ENCODE measurements at regions not wholly inside any gene's neighbourhood (a gene's known extent, or its start where the extent isn't known, plus 50 kb on each side); places are given as distances from the start of the nearest gene placed in this dataset.

DNA sequence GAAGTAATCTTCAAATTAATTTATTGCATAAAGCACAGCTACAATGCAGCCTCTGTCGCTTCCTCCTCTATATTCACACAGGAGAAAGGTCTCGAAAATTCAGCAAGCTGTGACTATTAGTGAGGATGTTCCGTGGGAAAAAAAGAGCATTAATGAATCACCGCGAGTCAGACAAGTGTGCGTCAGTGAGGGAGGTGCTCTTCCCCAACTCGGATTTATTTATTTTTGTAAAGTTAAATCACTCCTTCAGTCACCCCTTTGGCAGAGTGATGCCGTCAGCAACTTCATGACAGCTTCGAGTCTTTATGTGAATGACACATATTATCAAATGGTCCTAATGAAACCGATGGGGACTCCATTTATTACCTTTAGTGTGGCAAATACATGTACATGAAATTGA lies 648.9 kb upstream of the SALL3 start:
- no peak for DNase-seq (ENCODE audit: low read depth in 3 of 3)

DNA sequence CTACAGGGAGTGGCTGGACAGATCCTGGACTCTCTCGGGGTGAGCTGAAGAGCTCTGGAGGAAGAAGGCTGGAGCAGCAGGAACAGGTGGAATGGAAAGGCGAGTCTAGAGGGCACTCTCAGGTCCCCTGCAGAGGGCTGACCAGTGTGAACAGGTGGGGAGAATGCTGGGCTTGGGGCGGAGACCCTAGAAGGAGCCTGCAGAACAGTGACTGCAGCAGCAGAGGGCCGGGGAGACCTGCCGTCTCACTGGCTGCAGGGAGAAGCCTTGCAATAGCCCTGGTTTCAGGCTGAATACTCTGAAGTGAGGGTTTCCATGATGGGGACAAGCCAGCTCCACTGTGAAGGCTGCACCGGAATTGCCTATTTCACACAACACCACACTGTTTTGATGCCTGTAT lies 626.7 kb upstream of the SALL3 start:
- no peak for DNase-seq (ENCODE audit: low read depth in 3 of 3)

DNA sequence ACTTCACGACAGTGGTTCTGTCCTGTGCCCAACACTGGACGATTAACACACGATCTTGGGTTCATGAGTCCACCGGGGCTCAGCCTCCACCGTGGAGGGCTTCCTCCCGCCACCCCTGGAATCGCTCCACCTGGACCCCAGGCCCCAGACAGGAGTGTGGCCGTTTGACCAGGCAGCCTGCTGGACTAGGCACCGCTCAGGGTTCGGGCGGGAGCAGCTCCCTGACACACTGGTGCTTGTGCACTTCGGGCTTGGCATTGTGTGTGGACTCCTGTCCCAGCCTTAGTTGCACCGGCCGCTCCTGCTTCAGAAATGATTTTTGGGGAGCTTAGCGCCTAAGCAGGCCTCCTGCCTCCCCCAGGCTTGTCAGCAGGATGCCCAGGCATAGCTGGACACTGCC lies 617.4 kb upstream of the SALL3 start:
- no peak for DNase-seq (ENCODE audit: low read depth in 3 of 3)

DNA sequence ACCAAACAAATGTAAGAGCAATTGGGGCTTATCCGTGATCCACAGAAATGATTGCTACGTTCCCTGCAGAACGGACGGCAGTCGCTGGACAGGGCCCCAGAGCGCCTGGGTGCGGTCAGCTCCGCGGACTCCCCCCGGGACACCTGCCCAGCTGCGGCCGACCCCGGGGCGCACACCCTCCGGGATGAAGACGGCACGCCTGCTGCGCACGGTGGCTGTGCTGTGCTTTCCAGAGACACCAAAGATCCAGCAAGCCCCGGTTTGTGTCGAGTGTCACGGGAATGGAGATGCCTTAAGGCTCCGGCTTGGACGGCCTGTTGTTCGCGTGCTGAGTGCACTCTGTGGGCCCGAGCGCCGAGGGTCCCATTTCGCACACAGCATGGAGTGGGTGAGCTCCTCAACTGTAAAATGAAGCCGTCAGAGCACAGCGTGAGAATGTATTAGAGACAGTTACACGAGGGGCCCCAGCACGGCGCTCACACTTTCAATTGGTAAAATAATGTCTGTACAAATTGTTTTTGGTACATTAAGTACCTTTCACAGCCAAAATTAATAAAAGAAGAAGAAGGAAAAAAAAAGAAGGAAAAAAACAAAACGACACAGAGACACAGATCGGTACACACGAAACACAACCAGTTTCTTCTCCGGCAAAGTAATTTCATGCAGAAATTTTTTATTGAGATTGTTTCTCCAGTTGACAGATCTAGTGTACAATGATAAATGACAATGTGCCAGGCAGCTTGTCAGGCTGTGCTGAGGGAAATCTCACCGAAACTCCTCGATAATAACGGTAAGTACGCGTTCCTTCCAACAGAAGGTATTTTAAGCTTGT lies 615.8 kb upstream of the SALL3 start:
- no peak for DNase-seq (ENCODE audit: low read depth in 3 of 3)

DNA sequence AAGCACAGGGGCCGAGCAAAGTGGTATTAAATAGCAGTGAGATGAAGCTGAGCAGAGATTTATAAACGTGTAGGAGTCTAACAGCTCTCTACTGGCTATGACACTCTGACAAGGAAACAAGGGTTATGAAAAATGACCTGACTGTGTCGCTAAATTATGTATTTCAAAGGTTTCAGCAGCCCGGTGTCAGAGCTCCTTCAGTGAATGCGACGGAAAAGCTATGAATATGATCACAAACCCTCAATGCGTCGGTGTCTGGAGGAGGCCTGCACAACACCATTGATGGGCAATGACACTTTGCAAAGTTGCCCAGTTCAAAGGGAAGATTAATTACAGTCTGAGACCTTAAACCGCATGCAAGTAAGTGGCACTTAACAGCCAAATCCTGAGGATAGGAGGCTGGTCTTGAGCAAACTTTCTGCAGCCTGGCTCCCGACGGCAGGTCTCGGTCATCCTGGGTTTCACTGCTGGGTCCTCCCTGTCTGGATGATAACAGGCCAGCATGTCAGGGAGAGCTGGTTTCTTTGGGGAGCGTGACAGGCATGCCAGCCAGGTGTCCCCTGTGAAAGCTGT lies 615.1 kb upstream of the SALL3 start:
- DNase-seq (ENCODE audit: low read depth in 3 of 3) = no peak

DNA sequence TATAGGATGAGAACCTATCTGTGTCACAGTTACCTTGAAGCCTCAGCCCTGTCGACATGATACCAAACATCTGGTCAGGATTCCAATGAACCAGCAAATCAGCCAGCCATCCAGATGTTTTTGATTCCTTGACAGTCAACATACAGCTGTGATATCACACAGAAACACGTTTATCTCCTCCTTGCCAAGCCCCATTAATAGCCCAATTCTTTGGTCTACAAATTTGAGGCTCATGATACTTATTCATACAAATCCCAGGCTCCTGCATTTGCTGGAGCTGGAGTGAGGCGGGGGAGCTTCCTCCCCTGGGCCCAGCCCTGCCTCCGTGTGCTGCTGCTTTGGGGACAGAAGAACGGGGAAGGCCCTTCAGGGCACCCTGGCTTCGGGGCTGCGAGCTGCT lies 611.6 kb upstream of the SALL3 start:
- DNase-seq (ENCODE audit: low read depth in 3 of 3) = no peak

DNA sequence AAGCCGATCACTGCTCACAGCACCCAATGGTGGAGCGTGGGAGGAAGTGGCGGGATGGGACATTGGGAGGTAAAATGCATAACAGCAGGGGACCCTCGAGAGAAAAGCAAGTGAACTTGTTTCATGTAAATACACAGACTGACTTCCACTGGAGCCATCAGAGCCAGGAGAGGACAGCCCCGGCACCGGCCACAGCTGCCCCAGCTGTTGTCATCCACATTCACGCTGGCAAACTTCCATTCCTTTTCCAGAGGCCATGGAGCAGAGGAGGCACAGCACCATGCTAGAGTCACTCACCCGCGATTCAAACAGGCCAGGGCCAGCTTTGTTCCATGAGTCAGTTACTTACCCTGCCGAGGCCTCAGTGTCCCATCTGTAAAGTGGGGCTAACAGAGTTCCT lies 610.9 kb upstream of the SALL3 start:
- no peak for DNase-seq (ENCODE audit: low read depth in 3 of 3)

DNA sequence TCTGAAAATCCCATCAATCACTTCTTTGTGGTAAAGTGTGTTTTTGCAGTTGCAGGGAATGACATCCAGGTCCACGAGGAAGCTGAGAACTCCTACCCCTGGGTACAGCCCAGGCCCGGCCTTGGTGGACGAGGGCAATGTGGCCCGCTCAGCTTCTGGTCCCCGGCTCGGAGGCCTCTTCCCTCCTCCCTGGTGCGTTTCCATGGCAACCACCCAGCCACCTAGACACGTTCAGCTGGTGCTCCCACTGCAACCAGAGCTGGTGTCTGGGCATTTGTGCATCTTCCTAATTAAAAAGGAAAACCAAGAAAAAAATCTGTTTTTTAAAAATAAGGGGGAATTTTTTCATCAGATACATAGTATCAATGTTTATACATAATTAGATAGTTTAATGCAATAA lies 603.6 kb upstream of the SALL3 start:
- DNase-seq (ENCODE audit: low read depth in 3 of 3) = no peak

DNA sequence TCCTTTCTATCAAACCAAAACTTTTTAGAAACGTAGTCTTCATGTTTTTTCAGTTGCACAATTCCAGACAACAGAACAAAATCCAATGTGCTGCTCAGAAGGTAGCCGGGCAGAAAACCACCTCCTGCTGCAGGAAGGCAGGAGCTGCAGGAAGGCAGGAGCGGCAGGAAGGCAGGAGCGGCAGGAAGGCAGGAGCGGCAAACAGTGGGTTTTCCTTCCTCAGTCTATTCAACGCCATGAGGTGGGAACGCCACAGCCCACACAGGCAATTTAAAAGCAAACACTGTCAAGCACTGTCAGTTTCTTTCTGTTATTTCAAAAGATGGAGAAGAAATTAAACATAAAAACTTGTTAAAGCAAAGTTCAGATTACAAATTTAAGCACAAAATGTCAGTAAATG lies 601.2 kb upstream of the SALL3 start:
- no peak for DNase-seq (ENCODE audit: low read depth in 3 of 3)

DNA sequence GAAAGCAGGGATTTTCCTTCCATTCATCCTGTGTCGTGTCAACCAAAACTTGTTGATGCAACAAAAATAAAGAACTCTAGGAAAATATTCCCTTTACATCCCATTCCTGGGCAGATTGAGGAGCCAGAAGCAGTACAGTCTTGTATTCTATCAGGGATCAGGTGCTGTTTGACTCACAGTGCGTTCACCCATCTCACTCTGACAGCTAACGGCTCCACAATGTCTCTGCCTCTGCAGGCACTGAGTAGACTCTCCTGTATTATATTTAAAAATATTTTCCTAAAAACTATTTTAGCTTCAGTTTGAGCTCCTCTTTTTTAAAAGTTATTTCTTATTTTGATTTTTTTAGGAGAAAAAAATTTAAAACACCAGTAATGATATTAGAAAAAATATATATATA lies 600.6 kb upstream of the SALL3 start:
- DNase-seq (ENCODE audit: low read depth in 3 of 3) = no peak

DNA sequence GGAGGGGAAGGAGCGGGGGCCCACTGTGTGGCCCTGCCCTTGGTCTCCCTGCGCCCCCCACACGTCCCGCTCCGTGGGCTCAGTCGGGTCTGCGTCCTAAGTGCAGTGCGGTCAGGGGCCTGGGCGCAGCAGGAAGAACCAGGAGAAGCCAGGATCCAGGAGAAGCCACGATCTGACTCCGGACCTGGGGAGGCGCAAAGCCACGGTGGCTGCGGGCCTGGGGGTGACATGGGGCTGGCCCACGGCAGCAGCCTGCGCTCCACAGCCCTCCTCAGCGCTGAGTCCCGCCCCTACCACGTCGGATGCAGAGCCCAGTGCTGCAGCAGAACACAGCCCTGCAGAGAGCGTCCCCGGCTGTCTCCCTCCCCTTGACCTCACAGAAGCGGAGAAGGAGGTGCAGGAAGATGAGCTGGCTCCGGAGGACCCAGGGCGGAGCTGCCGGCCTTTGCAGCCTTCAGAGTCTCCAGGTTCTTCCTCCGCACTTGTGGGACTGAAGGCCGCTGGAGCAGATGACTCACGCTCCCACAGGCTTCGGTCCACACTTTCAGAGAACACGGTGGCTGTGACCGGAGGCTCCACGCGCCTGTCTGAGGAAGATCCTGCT lies 589.2 kb upstream of the SALL3 start:
- DNase-seq (ENCODE audit: low read depth in 3 of 3) = no peak

DNA sequence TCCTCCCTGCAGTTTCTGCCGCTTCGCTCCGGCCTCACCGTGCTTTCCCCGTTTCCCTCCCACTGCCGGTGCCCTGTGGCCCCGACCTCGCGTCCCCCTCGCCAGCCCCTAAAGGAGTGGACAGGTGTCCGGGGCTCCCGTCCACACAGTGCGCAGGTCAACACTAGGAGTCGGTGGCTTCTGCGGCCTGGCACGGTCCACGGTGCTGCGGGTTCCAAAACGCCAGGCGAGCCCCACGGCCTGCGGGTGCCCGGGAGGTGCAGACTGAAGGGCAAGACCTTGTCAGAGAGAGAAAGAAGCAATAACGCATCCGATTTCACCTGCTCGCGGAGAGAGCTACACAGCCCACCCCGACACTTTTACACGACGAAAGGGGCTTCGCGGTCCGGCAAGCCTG lies 588.7 kb upstream of the SALL3 start:
- no peak for DNase-seq (ENCODE audit: low read depth in 3 of 3)

DNA sequence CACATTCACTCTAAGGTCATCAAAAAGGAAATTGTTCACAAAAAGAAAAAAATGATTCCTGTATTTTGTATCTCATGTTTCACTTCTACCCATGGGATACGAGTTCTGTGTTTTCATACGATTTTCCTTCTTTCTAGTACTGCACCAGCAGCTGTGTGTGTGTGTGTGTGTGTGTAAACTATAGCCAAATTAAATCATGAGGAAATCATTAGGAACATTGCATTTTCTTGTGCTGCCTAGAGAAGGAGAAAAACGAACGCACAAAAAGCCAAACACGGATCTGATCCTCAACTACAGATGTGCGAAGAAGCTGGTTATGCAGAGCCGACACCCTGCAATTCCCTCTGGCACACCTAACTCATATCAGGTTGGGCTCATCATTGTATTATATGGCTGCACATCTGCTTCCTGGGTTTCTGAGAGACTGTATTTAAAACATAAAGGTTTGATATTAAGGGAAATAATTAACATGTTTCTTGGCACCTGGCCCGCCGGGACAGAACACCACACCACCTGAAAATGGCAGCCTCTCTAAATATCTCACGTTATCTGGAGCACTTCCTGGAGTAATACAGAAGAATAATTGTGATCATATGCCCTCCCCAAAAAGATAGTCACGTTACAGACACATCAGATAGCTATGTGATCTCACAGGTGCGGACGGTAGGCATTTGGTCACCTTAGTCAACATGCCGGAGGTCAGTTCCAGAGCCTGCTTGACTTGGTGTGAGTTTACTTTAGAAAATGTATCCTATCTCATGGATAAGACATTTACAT lies 586.3 kb upstream of the SALL3 start:
- no peak for DNase-seq (ENCODE audit: low read depth in 3 of 3)

DNA sequence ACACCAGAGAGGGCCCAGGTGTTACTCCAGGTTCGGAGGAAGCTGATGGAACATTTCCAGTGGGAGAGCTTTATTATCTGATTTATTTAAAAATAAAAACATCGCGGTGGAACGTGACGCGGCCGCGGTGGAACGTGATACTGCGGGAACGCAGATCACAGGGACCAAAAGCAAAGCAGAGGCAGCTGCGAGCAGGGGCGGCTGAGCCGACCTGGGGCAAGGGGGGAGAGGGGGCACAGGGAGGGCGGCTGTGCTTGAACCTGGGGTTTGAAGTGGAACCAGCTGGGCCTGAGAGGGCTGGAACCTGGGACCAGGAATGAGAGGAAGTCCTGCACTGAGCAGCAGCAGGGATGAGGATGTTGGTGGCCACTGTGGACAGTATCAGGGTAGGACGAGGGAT lies 583.5 kb upstream of the SALL3 start:
- DNase-seq (ENCODE audit: low read depth in 3 of 3) = no peak

DNA sequence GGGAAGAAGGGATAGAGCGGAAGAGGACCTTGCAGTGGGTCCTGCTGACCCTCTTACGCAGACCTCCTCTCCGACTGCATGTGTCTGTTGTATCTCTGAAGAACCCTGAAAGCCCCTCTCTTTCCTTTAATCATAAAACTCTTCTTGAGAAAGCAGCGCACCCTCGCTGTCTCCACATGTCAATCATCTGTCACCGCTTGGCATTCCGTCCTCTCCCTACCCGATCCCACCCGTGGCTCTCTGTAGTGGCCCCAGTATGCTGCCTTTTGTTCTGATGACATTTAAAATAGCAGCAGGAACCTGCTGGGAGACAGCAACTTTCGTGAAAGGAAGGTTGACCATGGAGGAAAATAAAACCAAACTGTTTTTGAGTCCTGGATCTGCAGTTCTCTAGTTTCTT lies 582.9 kb upstream of the SALL3 start:
- no peak for DNase-seq (ENCODE audit: low read depth in 3 of 3)

DNA sequence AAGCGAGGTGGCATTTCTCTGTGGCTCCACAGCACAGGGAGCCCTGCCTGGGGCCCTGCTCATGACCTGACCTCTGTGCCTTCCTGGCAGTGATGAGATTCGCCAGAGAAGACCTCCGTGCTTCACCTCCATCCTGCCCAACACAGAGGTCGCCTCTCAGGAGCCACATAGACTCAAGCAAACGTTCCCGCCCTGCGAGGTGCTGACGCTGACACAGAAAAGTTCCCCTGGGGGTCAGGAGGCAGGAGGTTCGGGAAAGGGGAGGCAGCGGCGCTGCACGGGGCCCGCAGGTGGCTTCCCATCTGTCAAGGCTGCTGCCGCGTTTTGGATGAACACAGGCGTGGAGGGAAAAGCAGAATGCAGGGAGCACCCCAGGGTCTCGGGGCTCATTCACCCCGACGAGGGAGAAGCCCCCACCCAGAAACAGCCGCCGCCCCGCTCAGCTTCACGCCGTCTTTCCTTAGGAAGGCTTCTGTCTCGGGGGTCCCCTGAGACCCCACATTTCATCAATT lies 579.6 kb upstream of the SALL3 start:
- no peak for DNase-seq (ENCODE audit: low read depth in 3 of 3)

DNA sequence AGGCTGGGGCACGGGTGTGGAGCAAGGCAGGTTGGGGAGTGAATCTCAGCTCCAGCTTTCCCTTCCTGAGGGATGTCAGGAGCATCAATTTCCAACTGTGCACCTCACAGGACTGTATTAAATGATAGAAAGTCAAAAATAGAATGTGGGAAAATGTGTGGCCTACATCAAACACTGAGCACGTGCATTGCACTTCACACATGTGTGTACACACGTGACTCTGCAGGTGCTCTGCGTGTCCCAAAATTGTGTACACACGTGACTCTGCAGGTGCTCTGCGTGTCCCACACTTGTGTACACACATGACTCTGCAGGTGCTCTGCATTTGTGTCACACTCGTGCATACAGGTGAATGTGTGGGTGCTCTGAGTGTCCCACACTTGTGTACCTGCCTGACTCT lies 577.2 kb upstream of the SALL3 start:
- DNase-seq (ENCODE audit: low read depth in 3 of 3) = no peak

DNA sequence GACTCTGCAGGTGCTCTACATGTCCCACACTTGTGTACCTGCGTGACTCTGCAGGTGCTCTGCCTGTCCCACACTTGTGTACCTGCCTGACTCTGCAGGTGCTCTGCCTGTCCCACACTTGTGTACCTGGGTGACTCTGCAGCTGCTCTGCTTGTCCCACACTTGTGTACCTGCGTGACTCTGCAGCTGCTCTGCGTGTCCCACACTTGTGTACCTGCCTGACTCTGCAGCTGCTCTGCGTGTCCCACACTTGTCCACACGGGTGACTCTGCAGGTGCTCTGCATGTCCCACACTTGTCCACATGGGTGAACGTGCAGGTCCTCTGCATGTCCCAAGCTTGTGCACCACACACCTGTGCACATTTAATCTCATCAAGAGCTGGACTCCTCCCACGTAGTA lies 576.7 kb upstream of the SALL3 start:
- DNase-seq (ENCODE audit: low read depth in 3 of 3) = no peak

DNA sequence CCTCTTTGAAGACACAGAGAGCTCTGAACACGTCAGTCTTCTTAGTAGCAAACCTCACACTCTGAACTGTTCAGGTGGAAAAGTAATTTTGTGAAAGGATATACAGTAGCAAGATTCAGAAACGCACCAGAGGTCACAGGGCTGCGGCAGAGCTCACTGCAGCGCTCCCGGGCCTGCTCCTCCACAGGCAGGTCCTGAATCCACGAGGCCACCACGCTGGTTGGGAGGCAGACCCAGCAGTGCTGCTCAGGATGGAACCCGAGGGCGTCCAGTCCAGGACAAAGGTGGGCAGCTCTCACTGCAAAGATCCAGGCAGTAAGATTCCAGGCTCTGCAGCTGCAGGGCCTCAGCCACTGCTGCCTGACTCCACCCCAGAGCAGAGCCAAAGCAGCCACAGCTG lies 576.2 kb upstream of the SALL3 start:
- no peak for DNase-seq (ENCODE audit: low read depth in 3 of 3)

DNA sequence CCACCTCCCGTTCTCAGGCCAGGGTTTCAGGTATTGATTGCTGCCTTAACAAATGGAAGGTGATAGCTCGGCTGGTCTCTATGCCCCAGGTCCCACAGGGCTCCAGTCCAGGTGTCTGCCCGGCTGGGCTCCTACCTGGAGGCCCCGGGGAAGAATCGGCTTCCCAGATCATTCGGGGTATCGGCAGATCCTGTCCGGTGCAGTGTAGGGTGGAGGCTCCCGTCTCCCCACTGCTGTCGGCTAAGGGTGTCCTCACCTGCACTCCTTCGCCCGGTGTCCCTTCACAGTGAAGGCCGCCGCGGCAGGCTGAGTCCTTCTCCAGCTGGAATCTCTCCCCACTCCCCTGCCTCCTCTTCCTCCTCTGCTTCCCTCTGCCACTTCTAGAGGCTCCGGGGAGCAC lies 573.9 kb upstream of the SALL3 start:
- no peak for DNase-seq (ENCODE audit: low read depth in 3 of 3)

DNA sequence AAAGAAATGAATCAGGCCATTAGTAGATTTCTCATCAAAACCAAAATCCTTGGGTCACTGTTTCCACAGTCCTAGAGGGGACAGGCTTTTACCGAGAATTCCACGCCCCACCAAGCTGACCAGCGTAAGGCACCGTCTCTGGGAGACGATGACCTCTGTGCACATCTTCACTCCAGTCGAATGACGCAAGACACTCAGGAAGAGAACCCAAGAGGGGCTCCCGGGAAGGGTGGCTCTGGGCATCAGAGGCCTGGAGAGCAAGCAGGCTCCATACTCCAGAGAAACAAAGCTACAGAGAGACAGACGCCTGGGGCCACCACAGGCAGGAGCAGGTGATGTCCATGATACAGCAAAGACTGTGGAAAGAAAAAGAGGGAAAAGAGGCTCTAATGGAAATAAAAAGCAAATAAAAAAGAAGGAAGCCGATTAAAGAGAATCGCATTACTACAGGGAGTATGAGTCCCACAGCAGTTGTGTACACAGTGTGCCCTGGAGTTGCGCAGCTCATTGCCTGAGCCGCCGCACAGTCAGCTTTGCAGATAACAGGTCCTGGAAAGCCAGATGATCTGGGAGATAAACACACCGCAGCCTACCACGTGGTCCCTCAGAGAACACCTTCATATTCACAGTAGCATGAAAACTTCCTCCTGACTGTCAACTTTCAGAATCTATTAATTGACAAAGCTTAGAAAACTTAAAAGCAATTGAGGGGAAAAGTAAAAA lies 572.7 kb upstream of the SALL3 start:
- no peak for DNase-seq (ENCODE audit: low read depth in 3 of 3)

DNA sequence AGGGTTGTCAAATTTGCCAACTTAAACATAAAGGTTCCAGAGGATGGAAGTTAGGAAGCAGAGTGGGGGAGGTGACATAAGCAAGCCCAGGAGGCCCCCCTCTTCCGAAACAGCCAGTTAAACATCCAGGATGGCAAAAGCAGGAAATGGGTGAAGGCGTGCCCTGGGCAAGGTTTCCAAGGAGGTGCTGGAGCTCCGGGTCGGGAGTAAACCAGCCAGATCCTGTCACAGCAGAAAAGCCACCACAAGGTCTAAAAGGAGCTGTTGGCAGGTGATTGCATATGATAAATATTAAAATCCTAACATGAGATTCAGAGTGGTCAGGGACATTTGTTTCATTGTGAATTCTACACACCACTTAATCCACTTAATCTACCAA lies 572.2 kb upstream of the SALL3 start:
- DNase-seq (ENCODE audit: low read depth in 3 of 3) = no peak
